GM23338 (cell line): ENCODE measurements at regions not wholly inside any gene's neighbourhood (a gene's known extent, or its start where the extent isn't known, plus 50 kb on each side); places are given as distances from the start of the nearest gene placed in this dataset.

ENCODE experiments used
- ATAC-seq: fragments of 200-7000 bp; cut with Tn5 transposase; 3 replicates; pipeline ENCODE4 v1.9.1; 2020
- DNase-seq: peaks from one replicate; pipeline ENCODE4 v3.0.0-alpha.2; 2015; ENCODE audit warnings: low spot score
- H2AFZ ChIP-seq: fragments of 200-600 bp; sonication (generic); 2 replicates; pipeline ENCODE4 v1.8.0; 2016; ENCODE audit warnings: antibody characterized with exemption, mild to moderate bottlenecking, moderate library complexity
- H3F3A ChIP-seq: fragments of 200-600 bp; sonication (generic); replicated peaks from 2 replicates; pipeline ENCODE4 v1.8.0; 2017; ENCODE audit warnings: antibody characterized with exemption, mixed run types, low read depth
- H3K27ac ChIP-seq: fragments of 200-600 bp; sonication (generic); 2 replicates; pipeline ENCODE4 v1.6.1; 2016; ENCODE audit warnings: low read depth
- H3K27me3 ChIP-seq: fragments of 200-600 bp; sonication (generic); 2 replicates; pipeline ENCODE4 v1.8.0; 2016; ENCODE audit warnings: mild to moderate bottlenecking, mixed run types, moderate library complexity; ENCODE audit not compliant: insufficient read depth
- H3K36me3 ChIP-seq: fragments of 200-600 bp; sonication (generic); 2 replicates; pipeline ENCODE4 v1.8.0; 2016; ENCODE audit warnings: mild to moderate bottlenecking; ENCODE audit not compliant: insufficient read depth
- H3K4me1 ChIP-seq: fragments of 200-600 bp; sonication (generic); 2 replicates; pipeline ENCODE4 v1.8.0; 2016; ENCODE audit warnings: mild to moderate bottlenecking, moderate library complexity; ENCODE audit not compliant: insufficient read depth
- H3K4me2 ChIP-seq: fragments of 200-600 bp; sonication (generic); 2 replicates; pipeline ENCODE4 v1.7.1; 2017; ENCODE audit warnings: mixed run types
- H3K4me3 ChIP-seq: fragments of 200-600 bp; sonication (generic); 2 replicates; pipeline ENCODE4 v1.6.1; 2016; ENCODE audit warnings: mixed run types
- H3K79me2 ChIP-seq: fragments of 200-600 bp; sonication (generic); replicated peaks from 2 replicates; pipeline ENCODE4 v1.8.0; 2017; ENCODE audit warnings: mild to moderate bottlenecking; ENCODE audit not compliant: insufficient read depth
- H3K9me2 ChIP-seq: fragments of 200-600 bp; sonication (generic); 2 replicates; pipeline ENCODE4 v1.8.0; 2017; ENCODE audit not compliant: insufficient read depth
- H4K20me1 ChIP-seq: fragments of 200-600 bp; sonication (generic); replicated peaks from 2 replicates; pipeline ENCODE4 v1.8.0; 2017; ENCODE audit warnings: mild to moderate bottlenecking; ENCODE audit not compliant: insufficient read depth
- H3K27ac Mint-ChIP-seq: 2 replicates; pipeline ENCODE4 v1.8.0; 2020; ENCODE audit warnings: inconsistent platforms, mild to moderate bottlenecking, moderate library complexity, mixed read lengths
- H3K27me3 Mint-ChIP-seq: 3 replicates; pipeline ENCODE4 v1.8.0; 2022; ENCODE audit warnings: low read depth, mild to moderate bottlenecking, moderate library complexity, mixed read lengths, inconsistent platforms; ENCODE audit not compliant: insufficient read depth, poor library complexity
- H3K36me3 Mint-ChIP-seq: 3 replicates; pipeline ENCODE4 v1.8.0; 2021; ENCODE audit warnings: low read depth, mild to moderate bottlenecking, inconsistent platforms, moderate library complexity, mixed read lengths
- H3K4me1 Mint-ChIP-seq: 3 replicates; pipeline ENCODE4 v1.8.0; 2020; ENCODE audit warnings: mild to moderate bottlenecking, inconsistent platforms, mixed read lengths
- H3K4me3 Mint-ChIP-seq: 3 replicates; pipeline ENCODE4 v1.8.0; 2021; ENCODE audit warnings: moderate library complexity, mild to moderate bottlenecking, inconsistent platforms, mixed read lengths
- H3K9me3 Mint-ChIP-seq: 3 replicates; pipeline ENCODE4 v1.8.0; 2020; ENCODE audit warnings: moderate library complexity, mild to moderate bottlenecking, inconsistent platforms, mixed read lengths
- CREB1 ChIP-seq: fragments of 250-450 bp; sonication (Bioruptor Pico); IDR thresholded peaks from 2 replicates; pipeline ENCODE4 v1.5.0; 2020; ENCODE audit warnings: low read depth, mild to moderate bottlenecking, moderate library complexity
- EZH2 ChIP-seq: fragments of 200-600 bp; sonication (generic); IDR thresholded peaks from one replicate; pipeline ENCODE4 v1.8.0; 2017; ENCODE audit warnings: antibody characterized with exemption, mild to moderate bottlenecking, low read depth; ENCODE audit not compliant: unreplicated experiment
- EZH2phosphoT487 ChIP-seq: fragments of 200-600 bp; sonication (generic); IDR thresholded peaks from one replicate; pipeline ENCODE4 v1.8.1; 2018; ENCODE audit warnings: antibody characterized with exemption; ENCODE audit not compliant: unreplicated experiment
- JUNB ChIP-seq: IDR thresholded peaks from one replicate; pipeline ENCODE4 v1.6.1; 2016; ENCODE audit warnings: antibody characterized with exemption; ENCODE audit not compliant: unreplicated experiment
- NANOG ChIP-seq: IDR thresholded peaks from 2 replicates; pipeline ENCODE4 v1.6.1; 2016; ENCODE audit warnings: antibody characterized with exemption, borderline replicate concordance
- REST ChIP-seq: IDR thresholded peaks from one replicate; pipeline ENCODE4 v1.6.1; 2018; ENCODE audit warnings: antibody characterized with exemption; ENCODE audit not compliant: unreplicated experiment
- ZNF114 ChIP-seq: fragments of 250-450 bp; sonication (Bioruptor Pico); IDR thresholded peaks from 2 replicates; pipeline ENCODE4 v1.5.0; 2020; ENCODE audit warnings: mild to moderate bottlenecking, moderate library complexity
- ZNF331 ChIP-seq: fragments of 250-450 bp; sonication (Bioruptor Pico); IDR thresholded peaks from 2 replicates; pipeline ENCODE4 v1.5.0; 2020; ENCODE audit warnings: low read depth, mild to moderate bottlenecking, moderate library complexity

GRCh38 chr9:106449336-106449927 is 413.5 kb upstream of the ZNF462 start (continued):
- TF ChIP-seq REST = no peak

- TF ChIP-seq ZNF114 (CRISPR knock-in tag) = no peak
- no peak for TF ChIP-seq JUNB
- TF ChIP-seq EZH2 = no peak
- no peak for TF ChIP-seq EZH2phosphoT487
- Histone ChIP-seq H3K4me3 (no peak overlapping the region), H3K27me3 (no peaks in the 10 kb centered on the region), H3K9me2 (peaks cover 9% of the 10 kb centered on the region), H3K4me1 (no peaks in the 10 kb centered on the region), H4K20me1 (no peaks in the 10 kb centered on the region), H3K79me2 (no peaks in the 10 kb centered on the region), H3F3A (no peaks in the 10 kb centered on the region), H3K4me2 (no peak overlapping the region), H3K27ac (no peak overlapping the region), H2AFZ (no peak overlapping the region), H3K36me3 (no peaks in the 10 kb centered on the region)
- no peak overlapping the region for H3K4me3 Mint-ChIP-seq
- H3K27me3 Mint-ChIP-seq = no peaks in the 10 kb centered on the region
- H3K36me3 Mint-ChIP-seq = peaks cover 3% of the 10 kb centered on the region; the same call in 1 of the 3 replicates
- peaks cover 5% of the 10 kb centered on the region; the same call in 2 of the 3 replicates for H3K4me1 Mint-ChIP-seq
- DNase-seq (no peak), ATAC-seq (no peak)
- H3K9me3 Mint-ChIP-seq = no peaks in the 10 kb centered on the region
- no peak overlapping the region for H3K27ac Mint-ChIP-seq
These were observed 412.4 kb upstream of the ZNF462 start for GRCh38 chr9:106450549-106450948.

GRCh38 chr9:106451223-106451622 is 411.7 kb upstream of the ZNF462 start:
- no peaks in the 10 kb centered on the region for H4K20me1 ChIP-seq
- no peaks in the 10 kb centered on the region for H3K79me2 ChIP-seq
- no peak for TF ChIP-seq ZNF331 (CRISPR knock-in tag)
- no peak for TF ChIP-seq NANOG
- TF ChIP-seq CREB1 = no peak
- no peak for TF ChIP-seq JUNB
- no peak for TF ChIP-seq EZH2phosphoT487
- TF ChIP-seq ZNF114 (CRISPR knock-in tag) = no peak
- H3K27ac ChIP-seq = no peak overlapping the region
- Mint-ChIP-seq H3K4me3 (no peak overlapping the region), H3K36me3 (peaks cover 6% of the 10 kb centered on the region; the same call in 1 of the 3 replicates), H3K9me3 (no peaks in the 10 kb centered on the region), H3K4me1 (peaks cover 9% of the 10 kb centered on the region), H3K27ac (no peak overlapping the region), H3K27me3 (no peaks in the 10 kb centered on the region)
- 0 out of 2 replicates have a peak, but pooled peaks cover 4% of the 10 kb centered on the region for H3K4me1 ChIP-seq
- DNase-seq = no peak
- no peak for ATAC-seq
- H3K9me2 ChIP-seq = peaks cover 9% of the 10 kb centered on the region
- no peaks in the 10 kb centered on the region for H3K27me3 ChIP-seq
- no peak overlapping the region for H3K4me2 ChIP-seq
- no peak overlapping the region for H2AFZ ChIP-seq
- no peaks in the 10 kb centered on the region for H3K36me3 ChIP-seq
- H3F3A ChIP-seq = no peaks in the 10 kb centered on the region
- no peak overlapping the region for H3K4me3 ChIP-seq
